HL-60 (cell line): ENCODE measurements at regions not wholly inside any gene's neighbourhood (a gene's known extent, or its start where the extent isn't known, plus 50 kb on each side); places are given as distances from the start of the nearest gene placed in this dataset.

Experiments used
- GABPA ChIP-seq: IDR thresholded peaks from 2 replicates; pipeline ENCODE4 v1.6.1; 2012; ENCODE audit warnings: low read depth
- POLR2AphosphoS5 ChIP-seq: IDR thresholded peaks from 2 replicates; pipeline ENCODE4 v1.6.1; 2012; ENCODE audit warnings: low read depth
- TF ChIP-seq, protein P1 (sequence below): IDR thresholded peaks from one replicate; pipeline ENCODE4 v1.5.1; 2011; ENCODE audit warnings: low read length, control low read depth, inconsistent platforms; ENCODE audit not compliant: insufficient read depth

DNA sequence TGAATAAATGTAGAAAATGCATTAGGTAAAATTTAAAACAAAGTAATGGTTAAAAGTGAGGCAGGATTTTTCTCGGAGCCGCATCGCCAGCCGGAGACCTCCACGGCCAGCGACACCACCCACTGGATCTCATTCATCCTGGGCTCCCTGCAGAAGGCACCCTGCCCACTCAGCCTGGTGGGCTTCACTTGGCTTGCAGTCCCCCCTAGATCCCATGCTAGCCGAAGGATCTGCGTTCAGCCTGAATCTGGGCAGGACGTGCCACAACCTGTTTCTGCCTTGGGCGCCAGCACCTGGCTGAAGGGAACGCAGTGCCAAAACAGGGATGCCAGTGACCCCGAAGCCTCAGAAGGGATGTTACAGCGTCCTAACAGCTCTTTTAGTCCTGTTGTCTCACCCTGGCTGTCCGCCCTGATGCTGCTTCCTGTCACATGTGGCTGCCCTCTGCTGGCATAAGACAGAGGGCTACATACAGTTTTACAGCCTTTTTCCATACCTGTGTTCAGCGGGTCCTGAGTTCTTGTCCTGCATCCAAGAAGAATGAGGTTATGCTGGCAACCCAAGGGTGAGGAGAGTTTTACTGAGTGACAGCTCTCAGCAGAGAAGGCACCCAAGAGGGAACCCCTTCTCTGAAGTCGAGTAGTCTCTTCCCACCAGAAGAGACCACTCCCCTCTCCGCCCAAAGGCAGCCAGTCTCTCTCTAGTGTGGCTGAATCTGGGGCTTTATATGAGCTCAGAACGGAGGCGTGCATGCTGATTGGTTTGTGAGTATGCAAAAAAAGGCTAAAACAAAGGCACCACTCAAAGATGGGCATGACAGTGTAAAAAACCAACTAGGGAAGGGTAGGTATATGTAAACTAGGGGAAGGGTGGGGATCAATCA lies 173.1 kb upstream of the GYPC start:
- no peak for TF ChIP-seq POLR2AphosphoS5
- TF ChIP-seq, protein P1, sequence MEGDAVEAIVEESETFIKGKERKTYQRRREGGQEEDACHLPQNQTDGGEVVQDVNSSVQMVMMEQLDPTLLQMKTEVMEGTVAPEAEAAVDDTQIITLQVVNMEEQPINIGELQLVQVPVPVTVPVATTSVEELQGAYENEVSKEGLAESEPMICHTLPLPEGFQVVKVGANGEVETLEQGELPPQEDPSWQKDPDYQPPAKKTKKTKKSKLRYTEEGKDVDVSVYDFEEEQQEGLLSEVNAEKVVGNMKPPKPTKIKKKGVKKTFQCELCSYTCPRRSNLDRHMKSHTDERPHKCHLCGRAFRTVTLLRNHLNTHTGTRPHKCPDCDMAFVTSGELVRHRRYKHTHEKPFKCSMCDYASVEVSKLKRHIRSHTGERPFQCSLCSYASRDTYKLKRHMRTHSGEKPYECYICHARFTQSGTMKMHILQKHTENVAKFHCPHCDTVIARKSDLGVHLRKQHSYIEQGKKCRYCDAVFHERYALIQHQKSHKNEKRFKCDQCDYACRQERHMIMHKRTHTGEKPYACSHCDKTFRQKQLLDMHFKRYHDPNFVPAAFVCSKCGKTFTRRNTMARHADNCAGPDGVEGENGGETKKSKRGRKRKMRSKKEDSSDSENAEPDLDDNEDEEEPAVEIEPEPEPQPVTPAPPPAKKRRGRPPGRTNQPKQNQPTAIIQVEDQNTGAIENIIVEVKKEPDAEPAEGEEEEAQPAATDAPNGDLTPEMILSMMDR: no peak
- no peak for TF ChIP-seq GABPA
